Body of pancreas (tissue), 4 donors: ENCODE measurements at regions not wholly inside any gene's neighbourhood (a gene's known extent, or its start where the extent isn't known, plus 50 kb on each side); places are given as distances from the start of the nearest gene placed in this dataset.

Source experiments
- POLR2A ChIP-seq, 3 donors: fragments of 450-650 bp; IDR thresholded peaks; one replicate each; pipeline ENCODE4 v1.6.1; 2016; ENCODE audit warnings: antibody characterized with exemption in 3 of 3, mild to moderate bottlenecking in 2 of 3
- TF ChIP-seq, protein P1 (sequence below), 7 experiments: fragments of 450-650 bp in 4 of 7; fragments of 200-600 bp in 3 of 7; sonication (generic) in 3 of 7; IDR thresholded peaks; one replicate each; pipeline ENCODE4 v1.5.1; 2016 to 2019; ENCODE audit warnings: antibody characterized with exemption in 7 of 7

- TF ChIP-seq, protein P1, sequence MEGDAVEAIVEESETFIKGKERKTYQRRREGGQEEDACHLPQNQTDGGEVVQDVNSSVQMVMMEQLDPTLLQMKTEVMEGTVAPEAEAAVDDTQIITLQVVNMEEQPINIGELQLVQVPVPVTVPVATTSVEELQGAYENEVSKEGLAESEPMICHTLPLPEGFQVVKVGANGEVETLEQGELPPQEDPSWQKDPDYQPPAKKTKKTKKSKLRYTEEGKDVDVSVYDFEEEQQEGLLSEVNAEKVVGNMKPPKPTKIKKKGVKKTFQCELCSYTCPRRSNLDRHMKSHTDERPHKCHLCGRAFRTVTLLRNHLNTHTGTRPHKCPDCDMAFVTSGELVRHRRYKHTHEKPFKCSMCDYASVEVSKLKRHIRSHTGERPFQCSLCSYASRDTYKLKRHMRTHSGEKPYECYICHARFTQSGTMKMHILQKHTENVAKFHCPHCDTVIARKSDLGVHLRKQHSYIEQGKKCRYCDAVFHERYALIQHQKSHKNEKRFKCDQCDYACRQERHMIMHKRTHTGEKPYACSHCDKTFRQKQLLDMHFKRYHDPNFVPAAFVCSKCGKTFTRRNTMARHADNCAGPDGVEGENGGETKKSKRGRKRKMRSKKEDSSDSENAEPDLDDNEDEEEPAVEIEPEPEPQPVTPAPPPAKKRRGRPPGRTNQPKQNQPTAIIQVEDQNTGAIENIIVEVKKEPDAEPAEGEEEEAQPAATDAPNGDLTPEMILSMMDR (IDR thresholded peaks at IDR 0.05) = no peak
- TF ChIP-seq POLR2A (IDR thresholded peaks at IDR 0.05) = no peak
Measured at GRCh38 chr1:193402977-193403376, 216.6 kb upstream of the B3GALT2 start.
